ENCODE measurements at regions not wholly inside any gene's neighbourhood (a gene's known extent, or its start where the extent isn't known, plus 50 kb on each side); places are given as distances from the start of the nearest gene placed in this dataset.

DNA sequence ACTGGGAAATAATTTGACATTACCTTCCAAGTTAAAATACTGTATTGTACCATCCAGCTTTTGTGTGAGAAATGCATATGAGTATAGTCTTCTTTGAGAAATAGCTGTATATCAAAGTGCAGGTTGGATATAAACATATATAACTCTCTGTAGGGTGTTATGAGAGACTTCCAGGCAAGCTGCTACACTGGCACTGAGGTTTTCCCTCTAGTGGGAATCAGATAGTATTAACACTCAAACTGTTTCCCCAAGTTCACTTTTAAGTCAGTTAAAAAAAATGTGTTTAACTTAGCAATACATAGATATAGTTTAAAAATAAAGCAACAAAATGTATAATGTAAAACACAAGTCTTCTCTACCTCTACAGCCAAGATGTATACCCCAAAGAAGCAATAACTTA is 368.4 kb upstream of the SLC8A1 start:
- TF ChIP-seq, protein P1, sequence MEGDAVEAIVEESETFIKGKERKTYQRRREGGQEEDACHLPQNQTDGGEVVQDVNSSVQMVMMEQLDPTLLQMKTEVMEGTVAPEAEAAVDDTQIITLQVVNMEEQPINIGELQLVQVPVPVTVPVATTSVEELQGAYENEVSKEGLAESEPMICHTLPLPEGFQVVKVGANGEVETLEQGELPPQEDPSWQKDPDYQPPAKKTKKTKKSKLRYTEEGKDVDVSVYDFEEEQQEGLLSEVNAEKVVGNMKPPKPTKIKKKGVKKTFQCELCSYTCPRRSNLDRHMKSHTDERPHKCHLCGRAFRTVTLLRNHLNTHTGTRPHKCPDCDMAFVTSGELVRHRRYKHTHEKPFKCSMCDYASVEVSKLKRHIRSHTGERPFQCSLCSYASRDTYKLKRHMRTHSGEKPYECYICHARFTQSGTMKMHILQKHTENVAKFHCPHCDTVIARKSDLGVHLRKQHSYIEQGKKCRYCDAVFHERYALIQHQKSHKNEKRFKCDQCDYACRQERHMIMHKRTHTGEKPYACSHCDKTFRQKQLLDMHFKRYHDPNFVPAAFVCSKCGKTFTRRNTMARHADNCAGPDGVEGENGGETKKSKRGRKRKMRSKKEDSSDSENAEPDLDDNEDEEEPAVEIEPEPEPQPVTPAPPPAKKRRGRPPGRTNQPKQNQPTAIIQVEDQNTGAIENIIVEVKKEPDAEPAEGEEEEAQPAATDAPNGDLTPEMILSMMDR (conservative IDR thresholded peaks at IDR 0.05): peak; percentile 6; the same call in 1 of the 2 replicates
- no peak overlapping the region for H3K27ac ChIP-seq

DNA sequence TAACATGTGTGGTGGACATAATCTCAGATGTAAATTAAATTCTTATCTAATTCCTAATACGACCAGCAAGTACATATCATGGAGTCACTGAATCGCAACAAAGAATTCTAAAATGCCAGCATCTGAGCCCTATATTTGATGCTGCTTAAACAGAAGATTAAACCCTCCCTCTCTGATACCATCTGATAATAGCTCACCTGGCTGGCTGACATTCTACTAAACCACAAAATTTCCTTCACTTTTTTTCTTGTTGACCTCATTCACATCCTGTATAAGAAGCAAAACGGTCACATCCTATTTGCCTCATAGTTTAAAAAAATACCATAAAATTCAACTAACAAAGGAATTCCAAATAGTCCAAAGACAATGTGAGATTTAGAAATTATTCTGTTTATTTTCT is 371.6 kb upstream of the SLC8A1 start:
- H3K27ac ChIP-seq: no peak overlapping the region
- TF ChIP-seq, protein P1 (conservative IDR thresholded peaks at IDR 0.05): no peak

DNA sequence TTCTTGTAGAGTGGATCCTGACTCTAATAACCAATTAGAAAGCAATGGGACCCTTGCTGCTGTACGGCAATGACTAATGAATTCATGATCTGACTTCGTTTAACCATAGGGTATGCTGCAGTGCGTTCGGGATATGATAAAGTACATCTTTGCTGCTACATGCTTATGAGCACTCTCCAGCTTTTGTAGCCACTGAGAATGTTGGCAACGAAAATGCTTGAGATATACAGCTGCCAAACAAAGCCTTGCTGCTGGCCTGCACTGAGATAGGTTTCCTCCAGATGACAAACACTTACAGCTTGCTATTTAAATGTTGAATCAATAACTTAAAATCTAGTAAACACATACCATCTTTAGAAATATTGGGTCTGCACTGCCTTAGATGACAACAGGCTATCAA is 372.4 kb upstream of the SLC8A1 start:
- no peak overlapping the region for H3K27ac ChIP-seq
- TF ChIP-seq, protein P1 (conservative IDR thresholded peaks at IDR 0.05): no peak

DNA sequence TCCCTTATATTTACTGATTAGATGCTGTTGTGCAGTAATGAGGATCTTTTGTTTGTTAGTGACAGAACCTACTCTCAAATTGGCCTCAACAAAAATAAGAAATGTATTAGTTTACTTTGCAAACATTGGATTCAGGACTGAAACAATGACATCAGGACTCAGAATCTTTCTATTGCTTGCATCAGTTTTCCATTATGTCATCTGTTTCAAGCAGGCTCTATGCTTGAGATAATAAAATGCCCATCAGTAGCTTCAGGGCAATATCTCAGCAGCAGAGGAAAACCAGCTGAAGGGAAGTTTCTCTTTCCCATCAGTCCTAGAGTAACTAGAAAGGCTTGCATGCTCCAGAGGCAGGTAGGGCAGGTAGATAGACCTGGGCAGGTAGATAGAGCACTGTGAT is 375.5 kb upstream of the SLC8A1 start:
- H3K27ac ChIP-seq: no peak overlapping the region
- TF ChIP-seq, protein P1 (conservative IDR thresholded peaks at IDR 0.05): no peak

DNA sequence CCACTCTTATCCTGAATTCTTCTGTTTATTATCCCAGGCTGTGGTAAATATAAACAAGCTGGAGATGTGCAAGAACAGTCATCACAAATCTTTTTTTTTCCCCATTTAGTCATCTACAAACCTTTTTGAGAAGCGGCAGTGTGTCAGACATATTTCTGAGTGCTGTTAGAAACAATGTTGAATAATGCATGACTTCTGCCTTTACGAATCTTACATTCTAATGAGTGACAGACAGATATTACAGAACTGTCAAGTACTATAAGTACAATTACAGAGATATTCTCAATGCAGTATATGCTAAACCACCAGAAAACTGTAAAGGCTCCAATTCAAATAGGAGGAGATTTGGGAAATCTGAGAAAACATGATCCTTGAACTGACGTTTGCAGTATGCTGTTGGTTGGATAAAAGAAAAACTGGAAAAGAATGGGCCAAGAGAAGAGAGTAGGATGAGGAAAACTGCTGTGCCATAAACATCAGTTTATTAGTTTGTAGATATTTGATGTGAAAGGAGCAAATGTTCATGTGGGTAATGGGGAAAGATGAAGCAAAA is 379.5 kb upstream of the SLC8A1 start:
- TF ChIP-seq, protein P1 (conservative IDR thresholded peaks at IDR 0.05): no peak
- H3K27ac ChIP-seq: no peak overlapping the region

DNA sequence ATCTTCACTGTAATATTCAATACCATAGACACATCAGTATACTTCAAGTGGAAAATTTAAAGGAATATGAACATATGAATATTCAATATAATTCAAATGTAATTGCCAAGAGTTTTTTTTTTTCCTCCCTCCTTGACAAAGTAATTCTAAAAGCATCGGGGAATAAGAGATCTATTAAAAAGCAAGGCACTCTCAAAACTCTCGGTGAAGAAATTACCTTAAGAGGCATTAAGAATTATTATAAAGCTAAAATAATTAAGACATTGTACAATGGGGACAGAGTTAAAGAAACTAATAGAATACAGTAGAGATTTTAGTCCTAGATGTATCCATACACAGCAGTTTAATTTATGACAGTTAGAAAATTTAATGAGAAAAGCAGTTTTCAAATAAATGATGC is 390.0 kb upstream of the SLC8A1 start:
- TF ChIP-seq, protein P1 (conservative IDR thresholded peaks at IDR 0.05): no peak

DNA sequence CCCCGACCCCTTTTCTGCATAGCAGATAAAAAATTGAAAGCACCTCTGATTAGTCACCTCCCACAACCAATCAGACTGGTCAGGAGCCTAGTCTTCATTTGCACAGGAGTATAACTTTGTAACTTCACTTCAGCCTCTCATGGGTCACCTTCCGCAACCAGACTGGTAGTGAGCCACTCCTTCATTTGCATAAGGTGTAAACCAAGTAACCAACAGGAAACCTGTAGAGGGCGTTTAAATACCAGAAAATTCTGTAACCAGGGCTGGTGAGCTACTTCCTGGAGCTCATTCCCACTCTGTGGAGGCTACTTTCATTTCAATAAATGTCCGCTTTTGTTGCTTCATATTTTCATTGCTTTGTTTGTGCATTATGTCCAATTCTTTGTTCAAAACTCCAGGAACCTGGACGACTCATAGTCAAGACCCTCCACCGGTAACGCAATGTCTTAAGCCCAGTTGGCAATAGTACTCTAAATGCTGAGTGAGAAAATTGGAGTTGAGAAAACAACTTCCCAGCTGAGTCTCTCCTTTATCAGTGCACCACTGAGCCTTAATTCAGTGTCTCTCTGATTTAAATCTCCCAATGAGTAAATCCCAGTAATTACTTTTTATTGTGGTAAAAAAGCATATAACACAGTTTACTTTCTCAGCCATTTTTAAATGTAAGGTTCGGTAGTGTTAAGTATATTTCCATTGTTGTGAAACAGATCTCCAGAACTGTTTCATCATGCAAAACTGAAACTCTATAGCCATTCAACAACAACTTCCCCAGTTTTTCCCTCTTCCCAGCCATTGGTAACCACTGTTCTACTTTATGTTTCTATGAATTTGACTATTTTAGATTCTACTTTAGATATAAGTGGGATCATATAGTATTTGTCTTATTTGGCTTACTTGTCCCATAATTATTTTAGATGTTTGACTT is 392.7 kb upstream of the SLC8A1 start:
- TF ChIP-seq, protein P1 (conservative IDR thresholded peaks at IDR 0.05): peak; percentile 50
- H3K27ac ChIP-seq: no peak overlapping the region

More for the DNA sequence above, 390.0 kb upstream of the SLC8A1 start:
- no peak overlapping the region for H3K27ac ChIP-seq

Data from VCaP (cell line).